ENCODE measurements at regions not wholly inside any gene's neighbourhood (a gene's known extent, or its start where the extent isn't known, plus 50 kb on each side); places are given as distances from the start of the nearest gene placed in this dataset.
"Not testable (repeated sequence)": the region's sequence is repeated elsewhere in the genome, so short reads cannot be mapped to it uniquely, and the experiment has no call there.

DNA sequence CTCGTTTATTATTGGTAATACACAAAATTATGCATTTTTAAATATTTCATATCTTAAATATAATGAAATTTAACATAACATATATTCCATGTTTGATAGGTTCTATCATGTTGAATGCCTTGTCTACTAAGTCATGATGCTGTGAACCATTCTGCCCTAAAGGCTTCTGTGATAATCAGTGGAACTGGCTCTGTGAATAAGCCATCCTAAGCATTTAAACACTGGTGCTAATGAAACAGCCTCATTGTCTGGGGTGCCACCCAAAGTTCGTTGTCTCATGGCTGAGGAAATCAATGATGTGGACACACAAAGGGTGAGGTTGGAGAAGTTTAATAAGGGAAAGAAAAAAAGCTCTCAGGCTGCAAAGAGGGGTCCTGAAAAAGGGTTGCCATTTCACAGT is 264.7 kb upstream of the ZRANB2 start:
- DNase-seq (ENCODE audit: low read depth) = no peak

- DNase-seq (ENCODE audit: low read depth) = no peak
Measured at GRCh38 chr1:71343686-71344416, 263.0 kb upstream of the ZRANB2 start.

DNA sequence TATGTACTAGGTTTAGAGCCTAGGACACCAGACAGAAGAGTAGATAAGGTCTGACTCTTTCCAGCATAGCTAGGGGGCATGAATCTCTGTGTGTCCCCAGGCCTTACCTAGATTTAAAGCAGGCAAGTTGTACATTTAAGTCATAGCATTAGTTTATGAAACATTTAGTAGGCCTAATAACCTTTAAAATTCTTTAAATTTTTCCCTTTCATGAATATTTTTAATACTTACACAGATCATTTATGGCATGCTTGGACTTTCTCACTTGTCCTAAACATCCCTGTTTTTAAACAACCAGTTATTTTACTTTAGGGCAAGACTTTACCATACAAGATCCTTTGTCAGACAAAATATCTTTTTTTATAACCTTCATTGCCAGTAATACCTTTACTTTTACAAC is 258.4 kb upstream of the ZRANB2 start:
- no peak for DNase-seq (ENCODE audit: low read depth)

- DNase-seq (ENCODE audit: low read depth) = no peak
Measured at GRCh38 chr1:71330991-71331390, 250.2 kb upstream of the ZRANB2 start.

GRCh38 chr1:71324671-71325267 is 243.9 kb upstream of the ZRANB2 start:
- DNase-seq (ENCODE audit: low read depth) = no peak

DNA sequence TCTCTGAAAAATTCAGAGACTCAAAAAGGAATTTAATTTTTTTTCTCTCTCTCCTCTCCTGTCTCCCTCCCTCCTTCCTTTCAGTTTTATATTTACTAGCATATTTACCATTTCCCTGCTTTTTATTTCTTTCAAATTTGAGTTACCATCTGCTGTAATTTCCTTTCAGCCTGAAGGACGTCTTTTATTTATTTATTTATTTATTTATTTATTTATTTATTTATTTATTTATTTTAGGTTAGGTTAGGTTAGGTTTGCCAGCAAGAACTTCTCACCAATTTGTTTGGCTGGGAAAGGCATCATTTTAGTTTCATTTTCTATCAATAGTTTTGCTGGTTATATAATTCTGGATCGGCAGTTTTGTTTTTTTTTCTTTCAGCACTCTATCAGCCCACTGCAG is 231.7 kb upstream of the ZRANB2 start:
- DNase-seq (ENCODE audit: low read depth) = no peak

GRCh38 chr1:71311376-71311775 is 230.5 kb upstream of the ZRANB2 start:
- no peak for DNase-seq (ENCODE audit: low read depth)

GRCh38 chr1:71307451-71307850 is 226.6 kb upstream of the ZRANB2 start:
- DNase-seq (ENCODE audit: low read depth) = peak; percentile 47

DNA sequence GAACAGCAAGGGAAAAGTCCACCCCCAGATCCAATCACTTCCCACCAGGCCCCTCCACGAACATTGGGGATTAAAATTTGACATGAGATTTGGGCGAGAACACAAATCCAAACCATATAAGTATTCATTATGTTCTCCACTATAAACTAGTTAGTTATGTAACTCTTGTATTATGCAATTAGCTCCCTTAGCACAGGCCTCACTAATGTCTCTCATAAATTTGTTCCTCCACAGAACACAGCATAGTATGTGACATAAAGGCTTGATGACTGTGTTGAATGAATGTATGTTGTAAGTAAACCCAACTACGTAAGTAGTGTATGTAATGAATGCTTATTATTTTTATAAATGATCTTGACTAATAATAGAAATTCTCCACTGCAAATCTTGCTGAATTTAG is 223.3 kb upstream of the ZRANB2 start:
- DNase-seq (ENCODE audit: low read depth) = no peak

GRCh38 chr1:71303617-71304041 is 222.8 kb upstream of the ZRANB2 start:
- peak; percentile 48 for DNase-seq (ENCODE audit: low read depth)

- DNase-seq (ENCODE audit: low read depth) = no peak
Measured at GRCh38 chr1:71298633-71299032, 217.8 kb upstream of the ZRANB2 start.

DNA sequence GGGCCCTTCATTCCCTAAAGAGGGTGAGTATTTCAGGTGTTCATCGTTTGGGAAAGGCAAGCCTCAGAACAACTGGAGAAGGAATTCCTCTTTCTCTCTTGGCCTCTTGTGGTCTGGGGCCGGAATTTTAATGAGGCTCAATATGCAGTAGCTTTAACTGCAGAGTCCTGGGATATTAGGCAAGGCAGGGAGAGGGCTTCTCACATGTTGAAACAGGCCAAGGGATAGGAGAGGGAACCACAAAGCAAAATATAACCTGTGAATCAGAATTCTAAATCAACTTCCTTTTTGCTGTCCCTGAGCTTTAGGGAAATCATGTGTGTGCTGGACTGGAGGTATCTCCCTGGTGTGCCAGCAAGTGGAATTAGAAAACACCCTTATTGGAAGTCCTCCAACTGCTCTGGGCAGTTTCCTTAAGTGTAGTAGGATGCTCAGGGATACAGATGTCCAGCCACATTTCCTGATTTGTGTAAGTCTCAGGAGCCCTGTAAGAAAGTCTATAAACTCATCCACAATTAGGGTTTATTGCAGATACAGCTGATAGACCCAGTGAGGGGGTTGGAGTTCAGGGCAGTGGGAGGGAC is 215.8 kb upstream of the ZRANB2 start:
- DNase-seq (ENCODE audit: low read depth) = peak; percentile 13

DNA sequence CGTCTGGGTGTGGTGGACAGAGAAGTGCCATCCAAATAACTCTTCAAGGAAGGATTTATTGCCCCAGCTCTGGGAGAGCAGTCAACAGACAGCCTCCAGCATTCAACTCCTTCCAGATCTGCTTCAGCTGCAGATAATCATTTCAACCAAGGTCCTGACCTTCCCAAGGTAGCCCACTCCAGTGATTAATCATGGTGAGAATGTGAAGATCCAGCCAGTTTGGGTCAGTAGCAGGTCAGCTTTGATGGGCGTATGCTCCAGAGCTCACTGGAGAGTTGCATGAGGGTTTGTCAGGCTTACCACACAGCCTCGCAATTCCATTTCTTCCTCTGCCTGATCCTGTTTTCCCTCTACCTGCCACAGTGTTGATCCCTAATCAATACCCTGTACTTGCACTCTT is 214.5 kb upstream of the ZRANB2 start:
- no peak for DNase-seq (ENCODE audit: low read depth)

DNA sequence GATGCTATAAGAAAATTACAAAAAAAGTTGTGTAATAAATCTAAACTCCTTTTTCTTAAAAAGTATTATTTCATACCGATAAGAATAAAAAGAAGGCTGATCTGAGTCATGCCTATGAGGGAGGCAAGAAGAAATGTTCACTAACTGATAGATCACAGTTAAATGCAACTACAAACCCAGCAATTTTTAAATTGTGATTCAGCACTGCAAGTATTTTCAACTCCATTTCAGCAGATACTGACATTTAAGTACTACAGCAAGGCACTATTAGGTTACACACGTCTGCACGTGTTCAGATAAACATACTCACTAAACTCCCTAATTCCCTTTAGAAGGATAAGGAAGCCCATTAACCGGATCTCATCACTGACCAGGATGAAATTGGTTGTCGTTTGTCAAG is 213.3 kb upstream of the ZRANB2 start:
- no peak for DNase-seq (ENCODE audit: low read depth)

DNA sequence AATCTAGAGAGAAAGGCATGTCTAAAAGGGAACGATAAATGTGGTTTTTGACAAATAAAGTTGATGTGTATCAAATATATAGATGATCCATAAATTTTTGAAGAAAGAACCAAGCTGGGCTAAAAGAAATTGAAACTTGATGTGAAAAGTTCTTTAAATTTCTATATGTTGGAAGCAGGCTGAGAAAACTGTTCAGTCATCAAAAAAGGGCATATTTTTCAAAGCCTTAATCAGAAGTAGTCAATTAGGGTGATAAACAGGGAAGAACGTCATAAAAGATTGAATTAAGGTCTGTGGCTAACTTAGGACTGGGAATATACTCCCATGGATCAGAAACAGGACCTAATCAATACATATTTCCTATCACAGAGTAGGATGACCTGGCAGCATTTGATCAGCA is 211.4 kb upstream of the ZRANB2 start:
- DNase-seq (ENCODE audit: low read depth) = no peak

DNA sequence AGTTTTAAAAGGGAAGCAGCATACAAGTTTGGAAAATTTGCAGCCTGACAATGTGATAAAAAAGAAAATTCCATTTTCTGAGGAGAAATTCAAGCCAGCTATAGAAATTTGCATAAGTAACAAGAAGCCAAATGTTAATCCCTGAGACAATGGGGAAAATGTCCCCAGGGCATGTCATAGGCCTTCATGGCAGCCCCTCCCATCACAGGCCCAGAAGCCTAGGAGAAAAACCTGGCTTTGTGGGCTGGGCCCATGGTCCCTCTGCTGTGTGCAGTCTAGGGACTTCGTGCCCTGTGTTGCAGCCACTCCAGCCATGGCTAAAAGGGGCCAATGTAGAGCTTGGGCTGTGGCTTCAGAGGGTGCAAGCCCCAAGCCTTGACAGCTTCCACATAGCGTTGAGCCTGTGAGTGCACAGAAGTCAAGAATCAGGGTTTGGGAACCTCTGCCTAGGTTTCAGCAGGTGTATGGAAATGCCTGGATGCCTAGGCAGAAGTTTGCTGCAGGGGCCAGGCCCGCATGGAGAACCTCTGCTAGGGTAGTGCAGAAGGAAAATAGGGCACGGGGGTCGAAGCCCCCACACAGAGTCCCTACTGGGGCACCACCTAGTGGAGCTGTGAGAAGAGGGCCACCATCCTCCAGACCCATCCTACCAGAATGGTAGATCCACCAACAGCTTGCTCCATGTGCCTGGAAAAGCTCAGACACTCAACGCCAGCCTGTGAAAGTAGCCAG is 209.8 kb upstream of the ZRANB2 start:
- not testable (repeated sequence) for DNase-seq (ENCODE audit: low read depth)

- no peak for DNase-seq (ENCODE audit: low read depth)
Measured at GRCh38 chr1:71285529-71285928, 204.7 kb upstream of the ZRANB2 start.

- no peak for DNase-seq (ENCODE audit: low read depth)
Measured at GRCh38 chr1:71276466-71276865, 195.6 kb upstream of the ZRANB2 start.

DNA sequence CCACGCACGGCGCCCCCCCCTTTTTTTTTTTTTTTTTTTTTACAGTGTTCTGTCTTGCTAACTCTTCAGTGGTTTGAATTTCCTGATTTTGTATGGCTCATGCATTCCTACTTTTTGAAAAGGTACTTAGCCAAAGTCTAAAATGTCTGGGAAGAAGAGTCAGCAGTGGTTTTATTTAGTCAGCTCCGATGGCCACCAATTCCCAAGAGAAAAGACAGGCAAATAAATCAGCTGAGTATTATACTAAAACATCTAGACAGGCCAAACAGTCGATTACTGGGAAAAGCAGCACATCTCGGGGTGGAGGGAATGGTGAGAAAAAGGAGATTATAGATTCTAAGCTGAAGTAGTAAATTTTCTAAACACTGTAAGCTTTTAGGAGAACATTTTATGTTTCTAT is 192.5 kb upstream of the ZRANB2 start:
- no peak for DNase-seq (ENCODE audit: low read depth)

DNA sequence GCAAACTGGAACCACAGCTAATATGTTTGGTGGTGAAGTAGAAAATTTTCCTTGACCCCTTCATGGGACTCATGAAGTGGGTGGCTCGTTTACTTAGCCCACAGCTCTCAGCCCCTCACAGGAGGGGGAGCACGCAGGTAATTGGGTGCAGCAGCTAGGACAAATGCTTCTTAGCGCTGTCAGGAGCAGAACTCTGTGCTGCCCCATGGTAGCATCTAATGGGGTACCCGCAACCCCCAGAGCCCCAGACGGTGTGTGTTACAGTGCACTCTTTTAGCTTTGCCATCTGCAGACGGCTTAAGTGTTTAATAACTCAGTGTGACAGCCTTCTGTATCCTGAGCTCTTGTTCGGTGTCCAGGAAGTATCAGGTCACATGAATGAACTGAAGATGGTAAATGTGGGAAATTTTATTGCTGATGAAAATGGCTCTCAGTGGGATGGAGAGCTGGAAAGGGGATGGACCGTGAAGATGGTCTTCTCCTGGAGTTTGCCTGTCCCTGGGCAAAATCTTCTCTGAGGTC is 189.6 kb upstream of the ZRANB2 start:
- DNase-seq (ENCODE audit: low read depth) = no peak

DNA sequence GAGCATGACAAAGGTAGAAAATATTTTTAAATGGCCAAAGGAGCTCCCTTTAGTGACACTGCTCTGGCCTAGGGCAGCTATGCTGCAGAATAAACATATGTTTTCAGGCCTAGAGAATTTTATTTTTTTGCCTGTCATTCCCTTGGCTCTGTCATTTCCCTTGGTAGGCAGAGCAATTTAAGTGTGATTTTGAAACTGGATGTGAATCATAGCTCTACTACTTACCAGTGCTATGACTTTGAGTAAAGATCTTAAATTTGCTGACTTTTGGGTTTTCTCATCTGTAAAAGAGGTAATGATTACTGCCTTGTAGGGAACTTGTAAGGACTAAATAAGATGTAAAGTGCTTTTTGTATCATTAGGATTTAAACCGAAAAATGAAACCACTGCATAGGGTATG is 189.0 kb upstream of the ZRANB2 start:
- DNase-seq (ENCODE audit: low read depth) = peak; percentile 7

DNA sequence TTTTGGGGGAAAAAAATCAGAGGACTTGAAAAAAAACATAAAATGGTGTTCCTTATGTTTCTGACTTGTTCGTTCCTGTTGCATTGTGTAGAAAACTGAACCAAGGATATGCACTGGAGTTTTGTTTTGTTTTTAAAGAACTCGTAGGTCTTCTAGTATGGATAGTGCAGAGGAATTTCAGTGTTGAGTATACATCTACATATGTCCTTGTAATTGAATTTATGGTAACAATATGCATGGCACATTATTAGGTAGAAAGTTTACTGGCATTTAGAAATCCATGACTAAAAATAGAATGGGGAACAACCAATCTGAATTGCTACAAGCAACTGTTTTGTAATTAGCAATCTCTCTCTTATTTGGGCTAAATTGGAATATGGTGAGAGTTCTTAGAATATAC is 188.3 kb upstream of the ZRANB2 start:
- no peak for DNase-seq (ENCODE audit: low read depth)

GRCh38 chr1:71267220-71267619 is 186.4 kb upstream of the ZRANB2 start:
- no peak for DNase-seq (ENCODE audit: low read depth)
